Endothelial cell of umbilical vein (primary cell): ENCODE measurements at regions not wholly inside any gene's neighbourhood (a gene's known extent, or its start where the extent isn't known, plus 50 kb on each side); places are given as distances from the start of the nearest gene placed in this dataset.

ENCODE experiments used
- BruUV-seq: library from RNA; stranded (reverse); fragments of 400-500 nt; replicated peaks from 2 replicates; lab custom pipeline; 2021; lab: Mats Ljungman, UMichigan
- CTCF ChIA-PET: fragments of 300-600, 350-600 bp; sonication (Branson Sonifier 250); formaldehyde crosslinking; loops from one replicate; lab custom pipeline; 2021; ENCODE audit warnings: antibody characterized with exemption, inconsistent platforms; lab: Charles Lee
- POLR2A ChIA-PET: fragments of 300-600, 350-600 bp; sonication (Branson Sonifier 250); formaldehyde crosslinking; loops from one replicate; lab custom pipeline; 2021; ENCODE audit warnings: antibody characterized with exemption, inconsistent platforms; lab: Charles Lee
- DNase-seq: peaks from one replicate; pipeline ENCODE4 v3.0.0-alpha.2; 2011; ENCODE audit warnings: low read depth, low spot score
- FAIRE-seq: peaks from 2 replicates; lab custom pipeline; 2011; peaks lifted over from hg19 to GRCh38; lab: Jason Lieb, UNC
- H2AFZ ChIP-seq: 2 replicates; pipeline ENCODE4 v1.6.0; 2012; ENCODE audit warnings: low read depth, low read length, control low read depth, inconsistent platforms
- H3K27ac ChIP-seq: 2 replicates; pipeline ENCODE4 v1.5.1; 2011; ENCODE audit warnings: low read depth, mild to moderate bottlenecking, control low read depth, low read length, moderate library complexity; ENCODE audit not compliant: insufficient read depth
- H3K27me3 ChIP-seq, 2 experiments: 2 replicates each; pipeline versions ENCODE4 v1.6.0 to v1.6.1; 2011; ENCODE audit warnings: low read length in 2 of 2, mixed read lengths in 1 of 2; ENCODE audit not compliant: control insufficient read depth in 2 of 2, insufficient read depth in 2 of 2
- H3K36me3 ChIP-seq, 2 experiments: 2 replicates in 1 of 2; 3 replicates in 1 of 2; pipeline ENCODE4 v1.5.1; 2011; ENCODE audit warnings: low read length in 2 of 2, mild to moderate bottlenecking in 1 of 2, moderate library complexity in 1 of 2; ENCODE audit not compliant: control insufficient read depth in 2 of 2, insufficient read depth in 2 of 2; ENCODE audit errors: extremely low read depth in 1 of 2
- H3K4me1 ChIP-seq: 3 replicates; pipeline ENCODE4 v1.5.1; 2011; ENCODE audit warnings: mild to moderate bottlenecking, low read length; ENCODE audit not compliant: control insufficient read depth, insufficient read depth; ENCODE audit errors: extremely low read depth
- H3K4me2 ChIP-seq: 2 replicates; pipeline ENCODE4 v1.6.1; 2011; ENCODE audit warnings: low read length, control low read depth, mixed read lengths; ENCODE audit not compliant: insufficient read depth
- H3K4me3 ChIP-seq, 3 experiments: fragments of 200-600 bp in 1 of 3; sonication (generic), shearing (Covaris generic) in 1 of 3; replicated peaks in 1 of 3; 2 replicates each; pipeline ENCODE4 v1.5.1; 2011 to 2016; ENCODE audit warnings: control low read depth in 3 of 3, low read length in 3 of 3, mild to moderate bottlenecking in 2 of 3, inconsistent platforms in 1 of 3, low read depth in 1 of 3, moderate library complexity in 1 of 3; ENCODE audit not compliant: insufficient read depth in 1 of 3
- H3K79me2 ChIP-seq: 2 replicates; pipeline ENCODE4 v1.6.0; 2012; ENCODE audit warnings: low read length, inconsistent platforms; ENCODE audit not compliant: control insufficient read depth, insufficient read depth
- H3K9ac ChIP-seq: replicated peaks from 2 replicates; pipeline ENCODE3; 2011; ENCODE audit warnings: low read length, control low read depth; ENCODE audit not compliant: insufficient read depth; ENCODE audit errors: extremely low read depth
- H3K9me1 ChIP-seq: replicated peaks from 3 replicates; pipeline ENCODE4 v1.6.0; 2011; ENCODE audit warnings: mild to moderate bottlenecking, low read length; ENCODE audit not compliant: control insufficient read depth, insufficient read depth; ENCODE audit errors: extremely low read depth
- H3K9me3 ChIP-seq: replicated peaks from 2 replicates; pipeline ENCODE4 v1.5.1; 2012; ENCODE audit warnings: low read length, inconsistent platforms; ENCODE audit not compliant: control insufficient read depth, insufficient read depth
- H4K20me1 ChIP-seq: replicated peaks from 2 replicates; pipeline ENCODE3; 2011; ENCODE audit warnings: mild to moderate bottlenecking, low read length; ENCODE audit not compliant: control insufficient read depth, insufficient read depth; ENCODE audit errors: extremely low read depth
- CTCF ChIP-seq, 2 donors: IDR thresholded peaks; 1 replicate in 1 of 2; 2 replicates in 1 of 2; pipeline ENCODE4 v1.5.1; 2011; ENCODE audit warnings: low read length in 2 of 2, mild to moderate bottlenecking in 2 of 2, moderate library complexity in 2 of 2, control low read depth in 1 of 2, inconsistent platforms in 1 of 2, low read depth in 1 of 2; ENCODE audit not compliant: insufficient read depth in 1 of 2; ENCODE audit errors: extremely low read depth in 1 of 2
- EZH2 ChIP-seq: IDR thresholded peaks from 2 replicates; pipeline ENCODE4 v1.6.1; 2012; ENCODE audit warnings: borderline replicate concordance, low read depth, mild to moderate bottlenecking, moderate library complexity, low read length, inconsistent platforms; ENCODE audit not compliant: severe bottlenecking
- FOS ChIP-seq: IDR thresholded peaks from 2 replicates; pipeline ENCODE4 v1.6.1; 2011; ENCODE audit warnings: mild to moderate bottlenecking, low read length, moderate library complexity, borderline replicate concordance; ENCODE audit not compliant: insufficient read depth
- GATA2 ChIP-seq: IDR thresholded peaks from 2 replicates; pipeline ENCODE4 v1.7.0; 2011; ENCODE audit warnings: low read depth, mild to moderate bottlenecking, moderate library complexity, mixed read lengths, low read length; ENCODE audit not compliant: insufficient read length, insufficient read depth
- JUN ChIP-seq: IDR thresholded peaks from 2 replicates; pipeline ENCODE4 v1.6.1; 2011; ENCODE audit warnings: borderline replicate concordance, low read depth; ENCODE audit not compliant: insufficient read length, insufficient read depth
- MAX ChIP-seq: IDR thresholded peaks from 2 replicates; pipeline ENCODE4 v1.6.1; 2011; ENCODE audit not compliant: insufficient read depth, insufficient read length
- MYC ChIP-seq: IDR thresholded peaks from one replicate; pipeline ENCODE4 v1.6.1; 2011; ENCODE audit warnings: mild to moderate bottlenecking, low read depth, low read length
- POLR2A ChIP-seq: IDR thresholded peaks from 2 replicates; pipeline ENCODE4 v1.6.1; 2012; ENCODE audit warnings: low read depth, mild to moderate bottlenecking, control low read depth, low read length
- POLR2AphosphoS5 ChIP-seq: IDR thresholded peaks from 2 replicates; pipeline ENCODE4 v1.6.1; 2012; ENCODE audit warnings: low read depth, mild to moderate bottlenecking, control low read depth, low read length, moderate library complexity; ENCODE audit not compliant: insufficient read depth
- dilution Hi-C: fragments of 300-500 bp; cut with MboI; formaldehyde crosslinking; loops from one replicate; pipeline ENCODE4 v1.15.0; 2019; ENCODE audit warnings: low sequenced_read_pairs; ENCODE audit not compliant: extremely low pct_ligation_motif_present
- intact Hi-C: fragments of 100-400 bp; cut with micrococcal nuclease; formaldehyde crosslinking; loops from one replicate; pipeline ENCODE4 v1.10.0; 2022

GRCh38 chr3:110618512-110619226 lies 452.9 kb upstream of the NECTIN3 start:
- Histone ChIP-seq H3K4me3 (no peak overlapping the region), H3K4me1 (no peaks in the 10 kb centered on the region), H2AFZ (no peak overlapping the region), H3K27ac (no peak overlapping the region), H3K4me2 (no peak overlapping the region), H3K9me3 (no peaks in the 10 kb centered on the region), H3K9me1 (no peaks in the 10 kb centered on the region), H3K27me3 (no peaks in the 10 kb centered on the region), H3K36me3 (no peaks in the 10 kb centered on the region), H3K79me2 (no peaks in the 10 kb centered on the region), H4K20me1 (no peaks in the 10 kb centered on the region), H3K9ac (no peak overlapping the region)
- dilution Hi-C loops = no loop called here
- FAIRE-seq (no peak), DNase-seq (no peak)
- TF ChIP-seq POLR2AphosphoS5 (no peak), FOS (no peak), JUN (no peak), POLR2A (no peak), MAX (no peak), GATA2 (no peak), CTCF (IDR thresholded peaks at IDR 0.05; ENCODE audit: extremely low read depth in 1 of 2, insufficient read depth in 1 of 2, low read depth in 1 of 2, low read length in 2 of 2) (no peak), MYC (no peak), EZH2 (no peak)
- intact Hi-C loops = no loop called here
- ChIA-PET POLR2A (no interaction called here), CTCF (no interaction called here)
- BruUV-seq = no TSS peak
